OCI-LY7 (cell line): ENCODE measurements at regions not wholly inside any gene's neighbourhood (a gene's known extent, or its start where the extent isn't known, plus 50 kb on each side); places are given as distances from the start of the nearest gene placed in this dataset.

Experiments
- BruUV-seq: library from RNA; stranded (reverse); fragments of 400-500 nt; replicated peaks from 2 replicates; lab custom pipeline; 2021; lab: Mats Ljungman, UMichigan
- CTCF ChIA-PET: fragments of 300-600 bp; sonication (Branson Sonifier 250); formaldehyde crosslinking; loops from one replicate; lab custom pipeline; 2022; ENCODE audit warnings: antibody characterized with exemption; ENCODE audit not compliant: unreplicated experiment; lab: Charles Lee
- POLR2A ChIA-PET: fragments of 300-600 bp; sonication (Branson Sonifier 250); formaldehyde crosslinking; loops from one replicate; lab custom pipeline; 2022; ENCODE audit warnings: antibody characterized with exemption; lab: Charles Lee
- DNase-seq: peaks from one replicate; pipeline ENCODE4 v3.0.0-alpha.2; 2015; ENCODE audit warnings: low spot score
- H2AFZ ChIP-seq: fragments of 200-600 bp; sonication (generic), shearing (Covaris generic); 2 replicates; pipeline ENCODE4 v1.6.1; 2014; ENCODE audit warnings: mild to moderate bottlenecking, antibody characterized with exemption, low read length, moderate library complexity
- H3K27ac ChIP-seq: fragments of 200-600 bp; sonication (generic); 2 replicates; pipeline ENCODE4 v1.5.1; 2014; ENCODE audit warnings: mixed run types, low read depth, mild to moderate bottlenecking, moderate library complexity, low read length, inconsistent platforms; ENCODE audit not compliant: poor library complexity, severe bottlenecking
- H3K36me3 ChIP-seq: fragments of 200-600 bp; sonication (generic); 2 replicates; pipeline ENCODE4 v1.6.1; 2014; ENCODE audit warnings: mild to moderate bottlenecking, antibody characterized with exemption, low read length, moderate library complexity, mixed read lengths; ENCODE audit not compliant: insufficient read depth
- H3K4me1 ChIP-seq: fragments of 200-600 bp; sonication (generic); 2 replicates; pipeline ENCODE4 v1.5.1; 2014; ENCODE audit warnings: mild to moderate bottlenecking, low read length; ENCODE audit not compliant: insufficient read depth, poor library complexity, severe bottlenecking
- H3K4me2 ChIP-seq: fragments of 200-600 bp; sonication (generic); 2 replicates; pipeline ENCODE4 v1.6.1; 2014; ENCODE audit warnings: mild to moderate bottlenecking, low read length
- H3K4me3 ChIP-seq: fragments of 200-600 bp; sonication (generic); 2 replicates; pipeline ENCODE4 v1.5.1; 2014; ENCODE audit warnings: mild to moderate bottlenecking, low read depth, low read length; ENCODE audit not compliant: poor library complexity, severe bottlenecking
- H3K79me2 ChIP-seq: fragments of 200-600 bp; sonication (generic); 2 replicates; pipeline ENCODE4 v1.6.1; 2016; ENCODE audit warnings: low read depth, mild to moderate bottlenecking, low read length, moderate library complexity, mixed read lengths; ENCODE audit not compliant: insufficient read depth
- H3K9me2 ChIP-seq: fragments of 200-600 bp; sonication (generic); 2 replicates; pipeline ENCODE4 v1.6.1; 2016; ENCODE audit warnings: mild to moderate bottlenecking, low read length, mixed read lengths; ENCODE audit not compliant: insufficient read depth
- H3K9me3 ChIP-seq: fragments of 200-600 bp; sonication (generic); 2 replicates; pipeline ENCODE4 v1.6.1; 2014; ENCODE audit warnings: mild to moderate bottlenecking, mixed run types, low read length, mixed read lengths
- H4K20me1 ChIP-seq: fragments of 200-600 bp; sonication (generic); 2 replicates; pipeline ENCODE4 v1.6.1; 2014; ENCODE audit warnings: mild to moderate bottlenecking, antibody characterized with exemption, low read length, moderate library complexity, mixed read lengths; ENCODE audit not compliant: insufficient read depth
- CTCF ChIP-seq: fragments of 200-600 bp; sonication (generic); conservative IDR thresholded peaks from 2 replicates; pipeline ENCODE4 v1.5.1; 2014; ENCODE audit warnings: mild to moderate bottlenecking, antibody characterized with exemption, low read length, moderate library complexity, mixed read lengths
- EZH2phosphoT487 ChIP-seq: fragments of 200-600 bp; sonication (generic); IDR thresholded peaks from 2 replicates; pipeline ENCODE4 v1.6.1; 2018; ENCODE audit warnings: low read depth, borderline replicate concordance, mild to moderate bottlenecking, mixed run types, antibody characterized with exemption, low read length, moderate library complexity, mixed read lengths
- intact Hi-C: fragments of 100-400 bp; cut with micrococcal nuclease; formaldehyde crosslinking; loops from one replicate; pipeline ENCODE4 v1.10.0; 2022; ENCODE audit not compliant: unreplicated experiment

- BruUV-seq = no TSS peak
- H3K79me2 ChIP-seq = no peaks in the 10 kb centered on the region
- no peak for TF ChIP-seq CTCF
- no peak for TF ChIP-seq EZH2phosphoT487
- ChIA-PET POLR2A (interaction anchor here (0.6 to 1.3 kb wide), 6 partner anchors 10 to 1032 kb away, joined by 3 to 6 read pairs (median 3); no protein-coding TSS in a partner anchor), CTCF (no interaction called here)
- no peak overlapping the region for H3K4me2 ChIP-seq
- intact Hi-C loops = no loop called here
- no peaks in the 10 kb centered on the region for H3K9me2 ChIP-seq
- H3K27ac ChIP-seq = no peak overlapping the region
- no peaks in the 10 kb centered on the region for H3K36me3 ChIP-seq
- H3K4me1 ChIP-seq = peaks cover 5% of the 10 kb centered on the region
- H4K20me1 ChIP-seq = no peaks in the 10 kb centered on the region
- H2AFZ ChIP-seq = peak overlapping the region; percentile 47; the same call in 1 of the 2 replicates
- no peak for DNase-seq
- H3K9me3 ChIP-seq = peaks cover 10% of the 10 kb centered on the region; the same call in 1 of the 2 replicates
- H3K4me3 ChIP-seq = no peak overlapping the region
Measured at GRCh38 chr20:36084897-36085613, 69.5 kb upstream of the EPB41L1 start.

GRCh38 chr20:36085686-36086267, 68.8 kb upstream of the EPB41L1 start:
- ChIA-PET CTCF (no interaction called here), POLR2A (interaction anchor here (0.6 to 1.2 kb wide), 4 partner anchors 10 to 841 kb away, joined by 3 read pairs; no protein-coding TSS in a partner anchor)
- BruUV-seq = no TSS peak
- no peaks in the 10 kb centered on the region for H4K20me1 ChIP-seq
- peak overlapping the region; percentile 47; the same call in 1 of the 2 replicates for H2AFZ ChIP-seq
- peaks cover 5% of the 10 kb centered on the region for H3K4me1 ChIP-seq
- no peaks in the 10 kb centered on the region for H3K36me3 ChIP-seq
- intact Hi-C loops = no loop called here
- H3K9me2 ChIP-seq = no peaks in the 10 kb centered on the region
- no peak overlapping the region for H3K4me3 ChIP-seq
- no peak for DNase-seq
- no peak overlapping the region for H3K4me2 ChIP-seq
- no peak for TF ChIP-seq EZH2phosphoT487
- no peak for TF ChIP-seq CTCF
- no peaks in the 10 kb centered on the region for H3K79me2 ChIP-seq
- peaks cover 10% of the 10 kb centered on the region; the same call in 1 of the 2 replicates for H3K9me3 ChIP-seq
- no peak overlapping the region for H3K27ac ChIP-seq
